ENCODE measurements at regions not wholly inside any gene's neighbourhood (a gene's known extent, or its start where the extent isn't known, plus 50 kb on each side); places are given as distances from the start of the nearest gene placed in this dataset.

DNA sequence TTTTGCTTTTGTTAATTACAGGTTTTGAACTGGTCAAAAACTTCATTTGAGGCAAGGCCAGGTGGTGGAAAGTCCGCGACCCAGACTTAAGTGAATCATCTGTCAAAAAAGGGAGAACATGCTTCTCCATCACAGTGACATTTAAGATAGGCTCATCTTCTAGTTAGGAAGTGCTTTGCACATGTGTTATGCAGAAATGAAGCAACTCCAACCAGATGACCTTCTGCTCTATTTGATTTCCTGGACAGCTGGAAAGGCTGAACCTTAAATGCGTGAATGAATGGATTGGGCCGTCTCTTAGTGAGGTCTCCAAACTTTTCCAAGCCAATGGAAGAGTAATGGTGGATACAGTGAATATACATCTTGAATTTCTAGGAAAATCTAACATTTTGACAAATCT is 101.6 kb upstream of the FAM13C start:
- no peaks in the 10 kb centered on the region for H3K79me2 ChIP-seq (ENCODE audit: insufficient read depth, low read length)
- no peak overlapping the region for H3K9ac ChIP-seq (ENCODE audit: low read length)
- TF ChIP-seq EZH2 (IDR thresholded peaks at IDR 0.05; ENCODE audit: borderline replicate concordance, low read length) (no peak), CTCF (IDR thresholded peaks at IDR 0.05; ENCODE audit: low read length) (no peak)
- H3K4me2 ChIP-seq (ENCODE audit: low read length), result no peak overlapping the region
- no peaks in the 10 kb centered on the region for H3K36me3 ChIP-seq (ENCODE audit: insufficient read depth, low read length)
- no peak overlapping the region for H3K4me3 ChIP-seq (ENCODE audit: low read depth, low read length, poor library complexity, severe bottlenecking)
- H3K4me1 ChIP-seq (ENCODE audit: insufficient read depth, low read length, severe bottlenecking), result no peaks in the 10 kb centered on the region
- H3K27me3 ChIP-seq (ENCODE audit: insufficient read depth, low read length), result no peaks in the 10 kb centered on the region
- no peak overlapping the region for H3K27ac ChIP-seq (ENCODE audit: low read depth, low read length, poor library complexity, severe bottlenecking)
- H3K9me3 ChIP-seq (ENCODE audit: low read length), result no peaks in the 10 kb centered on the region
- no peak overlapping the region for H2AFZ ChIP-seq (ENCODE audit: low read length)
- H3F3A ChIP-seq (ENCODE audit: insufficient read depth, low read length), result no peaks in the 10 kb centered on the region
- no peaks in the 10 kb centered on the region for H3K9me2 ChIP-seq (ENCODE audit: low read depth, low read length)
- H4K20me1 ChIP-seq (ENCODE audit: insufficient read depth, low read length), result no peaks in the 10 kb centered on the region

- Histone ChIP-seq H3K9me2 (ENCODE audit: low read depth, low read length) (no peaks in the 10 kb centered on the region), H3K27me3 (ENCODE audit: insufficient read depth, low read length) (no peaks in the 10 kb centered on the region), H2AFZ (ENCODE audit: low read length) (no peak overlapping the region), H3K4me3 (ENCODE audit: low read depth, low read length, poor library complexity, severe bottlenecking) (no peak overlapping the region), H3K36me3 (ENCODE audit: insufficient read depth, low read length) (no peaks in the 10 kb centered on the region), H3K4me1 (ENCODE audit: insufficient read depth, low read length, severe bottlenecking) (no peaks in the 10 kb centered on the region), H3K4me2 (ENCODE audit: low read length) (no peak overlapping the region), H3K79me2 (ENCODE audit: insufficient read depth, low read length) (no peaks in the 10 kb centered on the region), H3K9ac (ENCODE audit: low read length) (no peak overlapping the region), H4K20me1 (ENCODE audit: insufficient read depth, low read length) (no peaks in the 10 kb centered on the region), H3K27ac (ENCODE audit: low read depth, low read length, poor library complexity, severe bottlenecking) (no peak overlapping the region), H3F3A (ENCODE audit: insufficient read depth, low read length) (no peaks in the 10 kb centered on the region), H3K9me3 (ENCODE audit: low read length) (no peaks in the 10 kb centered on the region)
- no peak for TF ChIP-seq CTCF (IDR thresholded peaks at IDR 0.05; ENCODE audit: low read length)
- no peak for TF ChIP-seq EZH2 (IDR thresholded peaks at IDR 0.05; ENCODE audit: borderline replicate concordance, low read length)
Measured at GRCh38 chr10:59460601-59461000, 98.3 kb upstream of the FAM13C start.

DNA sequence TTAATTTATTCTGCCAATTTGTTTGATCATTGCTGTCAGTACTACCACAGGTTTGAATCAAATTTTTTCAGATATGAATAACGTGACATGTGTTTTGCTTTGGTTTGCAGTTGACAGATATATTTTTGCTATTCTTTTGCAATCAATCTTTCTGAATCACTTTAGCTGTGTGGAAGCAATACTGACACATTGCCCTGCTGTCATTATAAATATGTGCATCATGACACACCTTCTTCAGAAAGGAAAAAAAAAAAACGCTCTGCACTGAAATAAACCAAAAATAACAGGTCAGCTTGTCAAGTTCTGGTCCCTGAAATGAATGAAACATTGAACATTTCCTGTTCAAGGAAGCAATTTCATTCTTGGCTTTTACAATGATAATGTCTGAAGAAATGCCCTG is 93.8 kb upstream of the FAM13C start:
- Histone ChIP-seq H2AFZ (ENCODE audit: low read length) (no peak overlapping the region), H3K27ac (ENCODE audit: low read depth, low read length, poor library complexity, severe bottlenecking) (no peak overlapping the region), H3K27me3 (ENCODE audit: insufficient read depth, low read length) (no peaks in the 10 kb centered on the region), H3K9me2 (ENCODE audit: low read depth, low read length) (no peaks in the 10 kb centered on the region), H3K36me3 (ENCODE audit: insufficient read depth, low read length) (no peaks in the 10 kb centered on the region), H3K9ac (ENCODE audit: low read length) (no peak overlapping the region), H3K9me3 (ENCODE audit: low read length) (no peaks in the 10 kb centered on the region), H3F3A (ENCODE audit: insufficient read depth, low read length) (no peaks in the 10 kb centered on the region), H3K79me2 (ENCODE audit: insufficient read depth, low read length) (no peaks in the 10 kb centered on the region), H3K4me1 (ENCODE audit: insufficient read depth, low read length, severe bottlenecking) (no peaks in the 10 kb centered on the region), H3K4me3 (ENCODE audit: low read depth, low read length, poor library complexity, severe bottlenecking) (no peak overlapping the region), H4K20me1 (ENCODE audit: insufficient read depth, low read length) (no peaks in the 10 kb centered on the region), H3K4me2 (ENCODE audit: low read length) (no peak overlapping the region)
- no peak for TF ChIP-seq CTCF (IDR thresholded peaks at IDR 0.05; ENCODE audit: low read length)
- TF ChIP-seq EZH2 (IDR thresholded peaks at IDR 0.05; ENCODE audit: borderline replicate concordance, low read length), result no peak

All from OCI-LY1 (cell line).